GM18858 (cell line): ENCODE measurements at regions not wholly inside any gene's neighbourhood (a gene's known extent, or its start where the extent isn't known, plus 50 kb on each side); places are given as distances from the start of the nearest gene placed in this dataset.

Experiments
- ATAC-seq: cut with Tn5 transposase; IDR thresholded peaks from one replicate; pipeline ENCODE4 v1.9.1; 2021; ENCODE audit not compliant: unreplicated experiment

GRCh38 chr2:48098539-48098938, 192.2 kb upstream of the FBXO11 start:
- no peak for ATAC-seq

- no peak for ATAC-seq
These were observed 198.1 kb upstream of the FBXO11 start for GRCh38 chr2:48104418-48104817.

- no peak for ATAC-seq
These were observed 199.6 kb upstream of the FBXO11 start for GRCh38 chr2:48105848-48106247.

- ATAC-seq, result no peak
These were observed 201.1 kb upstream of the FBXO11 start for GRCh38 chr2:48107326-48107925.

GRCh38 chr2:48108455-48108854, 202.2 kb upstream of the FBXO11 start:
- no peak for ATAC-seq

- ATAC-seq, result no peak
These were observed 203.3 kb upstream of the FBXO11 start for GRCh38 chr2:48109491-48110204.

- ATAC-seq, result no peak
These were observed 204.0 kb upstream of the FOXN2 start for GRCh38 chr2:48110492-48110891.

GRCh38 chr2:48112911-48113680, 201.4 kb upstream of the FOXN2 start:
- ATAC-seq, result no peak

GRCh38 chr2:48113767-48114166, 200.7 kb upstream of the FOXN2 start:
- no peak for ATAC-seq

- peak; percentile 50 for ATAC-seq
These were observed 200.2 kb upstream of the FOXN2 start for GRCh38 chr2:48114256-48114655.

- ATAC-seq, result no peak
These were observed 198.0 kb upstream of the FOXN2 start for GRCh38 chr2:48116497-48116896.

GRCh38 chr2:48118895-48119294, 195.6 kb upstream of the FOXN2 start:
- ATAC-seq, result no peak

GRCh38 chr2:48120112-48120511, 194.4 kb upstream of the FOXN2 start:
- ATAC-seq, result no peak

- ATAC-seq, result no peak
These were observed 193.7 kb upstream of the FOXN2 start for GRCh38 chr2:48120759-48121242.

GRCh38 chr2:48122166-48122565, 192.3 kb upstream of the FOXN2 start:
- peak; percentile 57 for ATAC-seq

GRCh38 chr2:48124592-48124991, 189.9 kb upstream of the FOXN2 start:
- no peak for ATAC-seq

GRCh38 chr2:48126162-48126561, 188.3 kb upstream of the FOXN2 start:
- ATAC-seq, result no peak

GRCh38 chr2:48127612-48128191, 186.8 kb upstream of the FOXN2 start:
- no peak for ATAC-seq

GRCh38 chr2:48129293-48129950, 185.1 kb upstream of the FOXN2 start:
- no peak for ATAC-seq

- ATAC-seq, result no peak
These were observed 182.8 kb upstream of the FOXN2 start for GRCh38 chr2:48131539-48132270.
